HUES6 (cell line): ENCODE measurements at regions not wholly inside any gene's neighbourhood (a gene's known extent, or its start where the extent isn't known, plus 50 kb on each side); places are given as distances from the start of the nearest gene placed in this dataset.
A peak's percentile ranks its signal among the peaks of the same experiment; 100 is the strongest.

ENCODE experiments used
- H3K27ac ChIP-seq: 2 replicates; pipeline ENCODE4 v1.7.0; 2013; ENCODE audit warnings: low read depth, mild to moderate bottlenecking, low read length, inconsistent platforms
- H3K27me3 ChIP-seq: 2 replicates; pipeline ENCODE4 v1.6.1; 2013; ENCODE audit warnings: low read length; ENCODE audit not compliant: control insufficient read depth, insufficient read depth
- H3K36me3 ChIP-seq: 2 replicates; pipeline ENCODE4 v1.6.1; 2013; ENCODE audit warnings: low read length; ENCODE audit not compliant: control insufficient read depth, insufficient read depth
- H3K4me1 ChIP-seq: 2 replicates; pipeline ENCODE4 v1.6.1; 2013; ENCODE audit warnings: low read length; ENCODE audit not compliant: control insufficient read depth, insufficient read depth
- H3K4me3 ChIP-seq: 2 replicates; pipeline ENCODE4 v1.5.1; 2013; ENCODE audit warnings: low read depth, low read length
- H3K9ac ChIP-seq: one replicate; pipeline ENCODE4 v1.6.1; 2013; ENCODE audit warnings: mild to moderate bottlenecking, low read length
- H3K9me3 ChIP-seq: 2 replicates; pipeline ENCODE4 v1.6.1; 2013; ENCODE audit warnings: low read depth, low read length; ENCODE audit not compliant: control insufficient read depth, insufficient read depth

GRCh38 chr11:95451682-95452081 lies 220.7 kb upstream of the SESN3 start:
- Histone ChIP-seq H3K4me3 (no peak overlapping the region), H3K27ac (no peak overlapping the region), H3K27me3 (no peaks in the 10 kb centered on the region), H3K9ac (no peak overlapping the region), H3K36me3 (no peaks in the 10 kb centered on the region), H3K4me1 (peaks cover 14% of the 10 kb centered on the region), H3K9me3 (no peaks in the 10 kb centered on the region)

- H3K27me3 ChIP-seq, result no peaks in the 10 kb centered on the region
Observed at GRCh38 chr11:95451261-95451660, 220.3 kb upstream of the SESN3 start.

GRCh38 chr11:95450547-95451123 lies 219.6 kb upstream of the SESN3 start:
- no peaks in the 10 kb centered on the region for H3K9me3 ChIP-seq
- no peaks in the 10 kb centered on the region for H3K27me3 ChIP-seq
- H3K9ac ChIP-seq, result no peak overlapping the region
- no peak overlapping the region for H3K4me3 ChIP-seq
- no peak overlapping the region for H3K27ac ChIP-seq
- no peaks in the 10 kb centered on the region for H3K36me3 ChIP-seq
- H3K4me1 ChIP-seq, result peaks cover 19% of the 10 kb centered on the region

More at GRCh38 chr11:95451261-95451660, 220.3 kb upstream of the SESN3 start:
- Histone ChIP-seq H3K4me1 (peaks cover 14% of the 10 kb centered on the region), H3K27ac (no peak overlapping the region), H3K9me3 (no peaks in the 10 kb centered on the region), H3K36me3 (no peaks in the 10 kb centered on the region), H3K4me3 (no peak overlapping the region), H3K9ac (no peak overlapping the region)

GRCh38 chr11:95445746-95446333 lies 214.8 kb upstream of the SESN3 start:
- Histone ChIP-seq H3K27ac (no peak overlapping the region), H3K9me3 (peaks cover 9% of the 10 kb centered on the region), H3K4me3 (no peak overlapping the region), H3K9ac (no peak overlapping the region), H3K27me3 (no peaks in the 10 kb centered on the region), H3K4me1 (peaks cover 10% of the 10 kb centered on the region), H3K36me3 (no peaks in the 10 kb centered on the region)

GRCh38 chr11:95444309-95445241 lies 213.6 kb upstream of the SESN3 start:
- Histone ChIP-seq H3K9me3 (peaks cover 9% of the 10 kb centered on the region), H3K36me3 (no peaks in the 10 kb centered on the region), H3K4me3 (no peak overlapping the region), H3K9ac (no peak overlapping the region), H3K27ac (no peak overlapping the region), H3K4me1 (peaks cover 10% of the 10 kb centered on the region), H3K27me3 (no peaks in the 10 kb centered on the region)

GRCh38 chr11:95443386-95443785 lies 212.4 kb upstream of the SESN3 start:
- no peak overlapping the region for H3K27ac ChIP-seq
- no peak overlapping the region for H3K9ac ChIP-seq
- peaks cover 9% of the 10 kb centered on the region for H3K9me3 ChIP-seq
- no peaks in the 10 kb centered on the region for H3K36me3 ChIP-seq
- H3K27me3 ChIP-seq, result no peaks in the 10 kb centered on the region
- peaks cover 10% of the 10 kb centered on the region for H3K4me1 ChIP-seq
- no peak overlapping the region for H3K4me3 ChIP-seq

- Histone ChIP-seq H3K27ac (no peak overlapping the region), H3K4me3 (no peak overlapping the region), H3K36me3 (no peaks in the 10 kb centered on the region), H3K9ac (no peak overlapping the region), H3K4me1 (peaks cover 10% of the 10 kb centered on the region), H3K27me3 (no peaks in the 10 kb centered on the region), H3K9me3 (peaks cover 9% of the 10 kb centered on the region)
Observed at GRCh38 chr11:95442531-95443050, 211.6 kb upstream of the SESN3 start.

- peaks cover 10% of the 10 kb centered on the region for H3K4me1 ChIP-seq
- no peak overlapping the region for H3K27ac ChIP-seq
- no peaks in the 10 kb centered on the region for H3K36me3 ChIP-seq
- no peaks in the 10 kb centered on the region for H3K27me3 ChIP-seq
- H3K9me3 ChIP-seq, result peaks cover 3% of the 10 kb centered on the region; the same call in 1 of the 2 replicates
- peak overlapping the region; percentile 31; the same call in 1 of the 2 replicates for H3K4me3 ChIP-seq
- H3K9ac ChIP-seq, result no peak overlapping the region
Observed at GRCh38 chr11:95435628-95436353, 204.8 kb upstream of the SESN3 start.

GRCh38 chr11:95435192-95435591 lies 204.2 kb upstream of the SESN3 start:
- Histone ChIP-seq H3K9ac (no peak overlapping the region), H3K4me3 (no peak overlapping the region), H3K9me3 (peaks cover 3% of the 10 kb centered on the region; the same call in 1 of the 2 replicates), H3K36me3 (no peaks in the 10 kb centered on the region), H3K27me3 (no peaks in the 10 kb centered on the region), H3K4me1 (peaks cover 10% of the 10 kb centered on the region), H3K27ac (no peak overlapping the region)

GRCh38 chr11:95434489-95435057 lies 203.6 kb upstream of the SESN3 start:
- Histone ChIP-seq H3K4me1 (peaks cover 10% of the 10 kb centered on the region), H3K27me3 (no peaks in the 10 kb centered on the region), H3K9me3 (peaks cover 3% of the 10 kb centered on the region; the same call in 1 of the 2 replicates)

More at GRCh38 chr11:95434489-95435057, 203.6 kb upstream of the SESN3 start:
- Histone ChIP-seq H3K27ac (no peak overlapping the region), H3K36me3 (no peaks in the 10 kb centered on the region), H3K9ac (no peak overlapping the region), H3K4me3 (no peak overlapping the region)
